Skeletal muscle tissue (tissue), 3 donors: ENCODE measurements at regions not wholly inside any gene's neighbourhood (a gene's known extent, or its start where the extent isn't known, plus 50 kb on each side); places are given as distances from the start of the nearest gene placed in this dataset.

Experiments used
- H3K27ac ChIP-seq: one replicate; pipeline ENCODE4 v1.7.0; 2013; ENCODE audit warnings: mild to moderate bottlenecking, low read depth, low read length, inconsistent platforms
- H3K27me3 ChIP-seq, 3 donors: one replicate each; pipeline ENCODE4 v1.7.0; 2013; ENCODE audit warnings: low read length in 3 of 3; ENCODE audit not compliant: control insufficient read depth in 3 of 3, insufficient read depth in 3 of 3
- H3K36me3 ChIP-seq, 3 donors: one replicate each; pipeline ENCODE4 v1.7.0; 2013; ENCODE audit warnings: low read length in 3 of 3; ENCODE audit not compliant: control insufficient read depth in 3 of 3, insufficient read depth in 3 of 3
- H3K4me1 ChIP-seq, 3 donors: one replicate each; pipeline ENCODE4 v1.7.0; 2013; ENCODE audit warnings: low read length in 3 of 3, mild to moderate bottlenecking in 3 of 3; ENCODE audit not compliant: control insufficient read depth in 3 of 3, insufficient read depth in 3 of 3
- H3K4me3 ChIP-seq, 3 donors: one replicate each; pipeline ENCODE4 v1.7.0; 2013; ENCODE audit warnings: low read length in 3 of 3
- H3K9ac ChIP-seq, 3 donors: one replicate each; pipeline ENCODE4 v1.7.0; 2013; ENCODE audit warnings: low read length in 3 of 3, mild to moderate bottlenecking in 3 of 3, moderate library complexity in 2 of 3, low read depth in 1 of 3
- H3K9me3 ChIP-seq, 3 donors: one replicate each; pipeline ENCODE4 v1.7.0; 2013; ENCODE audit warnings: low read length in 3 of 3; ENCODE audit not compliant: control insufficient read depth in 3 of 3
- donor health status: Osteomylitis.

GRCh38 chr2:107418708-107419107 is 408.0 kb upstream of the RGPD4 start:
- no peak overlapping the region for H3K27ac ChIP-seq
- H3K27me3 ChIP-seq: no peaks in the 10 kb centered on the region
- H3K4me1 ChIP-seq: peaks cover 0 to 3% (median 0%) of the 10 kb centered on the region in 3 donors
- H3K4me3 ChIP-seq: no peak overlapping the region
- H3K9ac ChIP-seq: no peak overlapping the region
- H3K9me3 ChIP-seq: no peaks in the 10 kb centered on the region
- no peaks in the 10 kb centered on the region for H3K36me3 ChIP-seq

- Histone ChIP-seq H3K9me3 (no peaks in the 10 kb centered on the region), H3K27me3 (no peaks in the 10 kb centered on the region), H3K27ac (no peak overlapping the region), H3K4me1 (peaks cover 0 to 3% (median 0%) of the 10 kb centered on the region in 3 donors), H3K4me3 (no peak overlapping the region), H3K9ac (no peak overlapping the region), H3K36me3 (no peaks in the 10 kb centered on the region)
Measured at GRCh38 chr2:107419191-107419590, 407.5 kb upstream of the RGPD4 start.

DNA sequence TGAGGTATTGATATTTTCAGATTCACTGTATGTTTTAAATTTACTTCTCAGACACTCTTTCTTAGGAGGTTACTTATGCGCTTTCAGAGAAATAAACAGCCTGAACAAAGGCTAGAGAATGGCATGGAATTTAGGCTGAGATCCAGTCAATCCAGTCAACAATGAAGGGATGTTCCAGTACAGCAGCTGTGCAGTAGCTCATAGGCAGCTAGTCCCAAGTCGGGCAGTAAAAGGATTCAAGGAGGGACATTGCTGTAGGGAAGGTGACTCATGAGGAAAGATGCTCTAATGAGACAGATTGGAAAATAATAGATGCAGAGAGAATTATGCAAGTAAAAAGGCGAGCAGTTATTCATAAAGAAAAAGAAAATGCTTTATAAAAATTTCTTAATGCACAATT is 397.9 kb upstream of the RGPD4 start:
- Histone ChIP-seq H3K9ac (no peak overlapping the region), H3K36me3 (no peaks in the 10 kb centered on the region), H3K4me1 (no peaks in the 10 kb centered on the region), H3K27me3 (no peaks in the 10 kb centered on the region), H3K9me3 (no peaks in the 10 kb centered on the region), H3K27ac (no peak overlapping the region), H3K4me3 (no peak overlapping the region)

GRCh38 chr2:107430006-107430405 is 396.7 kb upstream of the RGPD4 start:
- H3K27ac ChIP-seq: no peak overlapping the region
- H3K4me1 ChIP-seq: no peaks in the 10 kb centered on the region
- no peaks in the 10 kb centered on the region for H3K27me3 ChIP-seq
- no peaks in the 10 kb centered on the region for H3K36me3 ChIP-seq
- H3K9ac ChIP-seq: no peak overlapping the region
- H3K4me3 ChIP-seq: no peak overlapping the region
- H3K9me3 ChIP-seq: no peaks in the 10 kb centered on the region

GRCh38 chr2:107430596-107431266 is 396.0 kb upstream of the RGPD4 start:
- Histone ChIP-seq H3K27ac (no peak overlapping the region), H3K9me3 (no peaks in the 10 kb centered on the region)

DNA sequence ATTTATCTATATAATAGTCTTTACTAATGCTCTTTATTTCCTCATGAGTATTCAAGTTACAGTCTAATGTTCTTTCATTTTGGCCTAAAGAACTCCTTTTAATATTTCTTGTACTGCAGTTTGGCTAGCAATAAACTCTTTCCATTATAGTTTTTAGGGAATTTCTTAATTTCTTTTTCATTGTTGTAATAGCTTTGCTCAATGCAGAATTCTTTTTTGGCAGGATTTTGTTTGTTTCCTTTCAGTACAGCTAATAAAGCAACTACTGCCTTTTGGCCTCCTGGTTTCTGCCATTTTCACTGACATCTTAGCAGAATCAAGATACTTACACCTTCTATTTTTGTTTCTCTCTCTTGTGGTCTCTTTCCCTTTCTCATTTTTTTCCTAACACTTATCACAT is 390.4 kb upstream of the RGPD4 start:
- Histone ChIP-seq H3K4me3 (no peak overlapping the region), H3K27ac (no peak overlapping the region), H3K9me3 (no peaks in the 10 kb centered on the region), H3K27me3 (no peaks in the 10 kb centered on the region), H3K9ac (no peak overlapping the region), H3K4me1 (no peaks in the 10 kb centered on the region), H3K36me3 (no peaks in the 10 kb centered on the region)

More at GRCh38 chr2:107430596-107431266, 396.0 kb upstream of the RGPD4 start:
- no peak overlapping the region for H3K4me3 ChIP-seq
- H3K4me1 ChIP-seq: no peaks in the 10 kb centered on the region
- no peak overlapping the region for H3K9ac ChIP-seq
- no peaks in the 10 kb centered on the region for H3K36me3 ChIP-seq
- no peaks in the 10 kb centered on the region for H3K27me3 ChIP-seq

- no peak overlapping the region for H3K27ac ChIP-seq
- H3K27me3 ChIP-seq: no peaks in the 10 kb centered on the region
- no peak overlapping the region for H3K9ac ChIP-seq
- H3K36me3 ChIP-seq: no peaks in the 10 kb centered on the region
- H3K9me3 ChIP-seq: no peaks in the 10 kb centered on the region
- no peaks in the 10 kb centered on the region for H3K4me1 ChIP-seq
- H3K4me3 ChIP-seq: no peak overlapping the region
Measured at GRCh38 chr2:107437265-107437664, 389.4 kb upstream of the RGPD4 start.

- H3K9ac ChIP-seq: no peak overlapping the region
- no peak overlapping the region for H3K27ac ChIP-seq
- H3K36me3 ChIP-seq: no peaks in the 10 kb centered on the region
- no peaks in the 10 kb centered on the region for H3K9me3 ChIP-seq
- no peaks in the 10 kb centered on the region for H3K27me3 ChIP-seq
- no peak overlapping the region for H3K4me3 ChIP-seq
- no peaks in the 10 kb centered on the region for H3K4me1 ChIP-seq
Measured at GRCh38 chr2:107437807-107438206, 388.9 kb upstream of the RGPD4 start.

DNA sequence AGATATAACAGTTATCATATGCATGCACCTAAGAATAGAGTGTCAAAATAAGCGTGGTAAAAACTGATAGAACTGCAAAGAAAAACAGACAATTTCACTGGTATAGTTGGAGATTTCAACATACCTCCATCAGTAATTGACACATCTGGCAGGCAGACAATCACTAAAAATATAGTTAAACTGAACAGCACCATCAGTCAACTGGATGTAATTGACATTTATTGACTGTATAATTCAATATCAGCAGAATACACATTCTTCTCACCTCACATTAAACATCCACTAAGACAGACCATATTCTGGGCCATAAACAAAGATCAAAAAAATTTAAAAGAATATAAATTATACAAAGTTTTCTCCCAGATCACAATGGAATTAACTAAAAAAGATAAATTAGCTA is 378.5 kb upstream of the RGPD4 start:
- Histone ChIP-seq H3K27ac (no peak overlapping the region), H3K4me3 (no peak overlapping the region), H3K27me3 (peaks cover 0 to 2% (median 0%) of the 10 kb centered on the region in 3 donors), H3K9me3 (no peaks in the 10 kb centered on the region), H3K4me1 (no peaks in the 10 kb centered on the region), H3K36me3 (no peaks in the 10 kb centered on the region), H3K9ac (no peak overlapping the region)

GRCh38 chr2:107461301-107461700 is 365.4 kb upstream of the RGPD4 start:
- H3K9ac ChIP-seq: no peak overlapping the region
- no peaks in the 10 kb centered on the region for H3K4me1 ChIP-seq
- no peaks in the 10 kb centered on the region for H3K36me3 ChIP-seq
- no peaks in the 10 kb centered on the region for H3K9me3 ChIP-seq
- H3K27me3 ChIP-seq: no peaks in the 10 kb centered on the region
- H3K4me3 ChIP-seq: no peak overlapping the region
- H3K27ac ChIP-seq: no peak overlapping the region
